GM21786 (cell line): ENCODE measurements at regions not wholly inside any gene's neighbourhood (a gene's known extent, or its start where the extent isn't known, plus 50 kb on each side); places are given as distances from the start of the nearest gene placed in this dataset.
"Not testable (repeated sequence)": the region's sequence is repeated elsewhere in the genome, so short reads cannot be mapped to it uniquely, and the experiment has no call there.

Experiments used
- ATAC-seq: cut with Tn5 transposase; IDR thresholded peaks from one replicate; pipeline ENCODE4 v1.9.1; 2021; ENCODE audit not compliant: unreplicated experiment

DNA sequence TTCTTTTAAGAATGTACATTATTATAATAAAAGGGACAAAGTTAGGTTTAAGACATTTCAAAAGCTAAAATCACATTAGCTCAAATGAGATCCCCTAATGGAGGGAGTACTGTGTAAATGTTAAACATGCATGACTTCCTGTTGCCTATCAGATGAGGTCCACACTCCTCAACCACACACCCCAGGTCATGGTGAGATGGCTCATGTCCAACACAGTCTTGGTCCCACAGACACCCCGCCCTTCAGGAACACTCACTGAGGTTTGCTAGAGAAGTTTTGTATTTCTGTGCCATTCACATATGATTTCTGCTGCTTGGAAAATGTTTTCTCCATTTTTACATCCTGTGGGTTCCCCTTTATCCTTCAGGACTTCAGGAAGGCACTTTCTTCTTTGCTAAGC, 491.0 kb downstream of the SOX11 start:
- ATAC-seq, result no peak

DNA sequence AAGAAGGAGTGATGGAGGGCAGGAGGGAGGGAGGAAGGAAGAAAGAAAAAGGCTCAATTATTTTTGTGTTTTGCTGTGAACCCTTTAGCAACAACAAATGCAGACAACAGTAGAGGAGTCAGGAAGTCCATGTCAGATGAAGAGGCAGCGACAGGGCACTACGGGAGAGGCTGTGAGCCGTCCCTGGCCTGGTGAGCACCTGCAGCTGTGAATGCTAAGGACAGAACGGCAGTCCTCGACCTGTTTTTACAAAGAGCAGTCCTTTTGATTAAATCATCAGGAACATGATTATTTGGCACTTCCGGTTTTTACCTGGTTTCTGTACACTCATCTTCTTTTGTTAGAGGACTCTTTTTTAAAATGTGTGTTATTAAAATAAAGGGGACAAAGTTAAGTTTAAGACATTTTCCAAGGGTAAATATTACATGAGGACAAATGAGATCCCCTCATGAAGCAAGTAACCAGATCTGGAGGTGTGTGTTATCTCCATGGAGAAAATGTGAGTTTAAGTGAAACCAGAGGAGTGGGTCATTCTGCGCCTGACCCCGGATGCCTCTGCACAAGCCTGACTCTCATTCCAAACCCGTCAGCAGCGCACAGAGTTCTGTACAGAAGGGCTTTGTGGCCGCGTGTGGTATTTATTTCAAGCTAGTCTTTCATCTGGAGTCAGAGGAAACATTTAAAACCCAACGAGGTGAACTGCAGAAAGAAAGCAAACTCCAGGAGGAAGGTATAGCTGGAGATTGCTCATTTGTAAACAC, 492.5 kb downstream of the SOX11 start:
- no peak for ATAC-seq

DNA sequence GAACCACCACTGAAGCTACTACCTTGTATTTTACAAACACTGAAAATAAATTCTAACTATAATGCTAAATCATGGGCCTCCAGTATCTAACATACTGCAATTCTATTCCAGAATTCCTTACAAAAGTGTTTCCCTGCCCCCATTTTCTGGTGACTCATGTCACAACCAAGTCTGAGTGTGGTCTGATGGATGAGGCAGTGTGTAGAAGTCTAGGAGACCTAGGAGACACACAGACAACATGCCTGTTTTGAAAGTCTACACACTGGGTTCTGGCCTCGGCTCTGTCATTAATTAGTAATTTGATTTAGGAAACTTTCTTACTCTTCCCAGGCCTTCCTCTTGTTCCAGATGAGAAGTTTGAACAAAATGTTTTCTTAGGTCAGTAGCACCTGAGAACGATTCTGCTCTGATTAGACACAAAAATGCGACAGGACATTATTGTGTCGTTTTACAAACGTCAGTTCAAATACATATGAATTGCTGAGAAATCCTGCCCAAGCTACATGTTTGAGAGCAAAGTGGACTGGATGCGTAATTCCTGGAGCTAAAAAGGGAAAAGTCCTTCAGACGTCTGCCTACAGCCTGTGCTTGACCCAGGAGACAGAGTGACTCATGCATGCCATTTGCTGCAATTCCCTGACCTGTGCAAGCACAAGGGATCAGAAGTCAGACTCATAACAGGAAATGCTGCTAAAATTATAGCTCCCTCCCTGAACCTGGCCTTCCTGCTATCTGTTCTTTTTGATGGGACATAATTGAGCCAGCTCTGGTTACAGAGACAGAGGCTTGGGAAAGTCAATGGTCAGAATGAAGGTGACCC, 494.4 kb downstream of the SOX11 start:
- no peak for ATAC-seq

DNA sequence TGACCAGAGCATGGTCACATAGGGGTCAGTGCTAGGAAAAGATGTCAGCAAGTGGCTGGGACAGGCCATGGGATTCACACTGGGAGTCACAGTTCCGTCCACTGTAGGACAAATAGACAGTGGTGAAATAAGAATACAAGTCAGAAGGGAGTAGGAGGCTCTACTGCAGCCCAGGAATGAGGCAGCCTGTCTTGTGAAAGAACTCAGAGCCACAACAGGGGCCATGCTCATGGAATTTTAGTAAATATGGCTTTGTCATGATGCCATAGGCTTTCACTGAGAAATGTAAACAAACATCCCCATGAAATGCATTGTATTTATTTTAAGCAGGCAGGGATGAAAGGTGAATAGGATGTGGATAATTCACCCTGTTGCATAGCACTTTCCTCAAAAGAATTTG, 504.3 kb downstream of the SOX11 start:
- no peak for ATAC-seq

DNA sequence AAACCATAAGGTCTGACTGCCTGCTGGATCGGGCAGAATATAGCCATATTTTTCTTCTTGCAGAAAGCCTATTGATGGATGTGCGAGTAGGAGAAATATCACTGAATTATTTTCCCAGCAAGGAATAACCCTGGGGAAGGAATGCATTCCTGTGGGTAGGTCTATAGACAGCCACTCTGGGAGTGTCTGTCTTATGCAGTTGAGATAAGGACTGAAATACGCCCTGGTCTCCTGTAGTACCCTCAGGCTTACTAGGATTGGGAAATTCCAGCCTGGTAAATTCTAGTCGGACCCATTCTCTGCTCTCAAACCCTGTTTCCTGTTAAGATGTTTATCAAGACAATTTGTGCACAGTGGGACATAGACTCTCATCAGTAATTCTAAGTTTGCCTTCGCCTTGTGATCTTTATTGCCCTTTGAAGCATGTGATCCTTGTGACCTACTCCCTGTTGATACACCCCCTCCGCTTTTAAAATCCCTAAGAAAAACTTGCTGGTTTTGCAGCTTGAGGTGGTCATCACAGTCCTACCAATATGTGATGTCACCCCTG, 506.3 kb downstream of the SOX11 start:
- not testable (repeated sequence) for ATAC-seq

DNA sequence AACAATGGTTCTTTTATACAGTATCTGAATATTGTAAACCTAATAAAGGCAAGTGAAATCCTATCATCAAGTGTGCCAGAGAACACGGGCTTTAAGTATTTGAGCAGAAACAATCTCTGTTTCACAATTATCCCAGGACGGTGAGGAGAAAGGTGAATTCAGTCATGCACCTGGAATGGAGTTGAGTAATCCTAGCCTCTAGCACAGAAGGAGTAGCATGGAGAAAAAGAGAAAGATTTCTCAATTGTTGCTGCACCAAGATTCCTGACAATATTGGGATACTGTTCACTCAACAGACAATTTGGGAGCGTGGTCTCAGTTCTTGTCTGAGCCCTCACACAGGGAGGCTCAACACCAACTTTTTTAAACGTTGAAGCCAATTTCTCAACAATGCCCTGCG, 510.6 kb downstream of the SOX11 start:
- no peak for ATAC-seq

DNA sequence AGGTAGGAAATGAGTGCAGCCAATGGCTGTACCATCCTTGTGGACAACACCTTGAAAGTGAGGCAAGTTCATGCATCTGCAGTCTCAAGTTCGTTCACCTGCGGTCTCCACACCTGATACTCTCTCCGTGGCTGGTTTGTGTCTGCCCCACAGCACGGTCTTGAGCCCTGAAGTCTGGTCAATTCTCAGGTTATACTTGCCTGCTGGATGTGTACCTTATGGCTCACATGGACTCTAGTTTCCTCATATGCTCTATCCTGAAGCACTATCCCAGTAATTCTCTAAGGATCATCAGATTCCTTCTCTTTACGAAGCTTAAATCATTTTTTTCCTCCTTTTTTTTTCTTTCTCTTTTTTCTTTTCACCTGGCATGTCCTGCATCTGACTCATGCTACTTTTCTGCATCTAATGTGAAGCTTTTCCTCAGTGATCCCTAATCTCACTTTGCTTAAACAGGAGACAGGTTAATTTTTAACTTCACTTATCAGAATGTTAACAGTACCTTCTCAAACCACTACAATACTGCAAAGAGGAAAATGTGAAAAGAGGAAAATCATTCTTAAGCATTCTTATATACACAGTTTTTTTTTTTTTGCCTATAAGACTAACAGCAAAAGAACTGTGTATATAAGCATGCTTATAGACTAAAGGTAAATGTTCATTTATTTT, 511.2 kb downstream of the SOX11 start:
- no peak for ATAC-seq

DNA sequence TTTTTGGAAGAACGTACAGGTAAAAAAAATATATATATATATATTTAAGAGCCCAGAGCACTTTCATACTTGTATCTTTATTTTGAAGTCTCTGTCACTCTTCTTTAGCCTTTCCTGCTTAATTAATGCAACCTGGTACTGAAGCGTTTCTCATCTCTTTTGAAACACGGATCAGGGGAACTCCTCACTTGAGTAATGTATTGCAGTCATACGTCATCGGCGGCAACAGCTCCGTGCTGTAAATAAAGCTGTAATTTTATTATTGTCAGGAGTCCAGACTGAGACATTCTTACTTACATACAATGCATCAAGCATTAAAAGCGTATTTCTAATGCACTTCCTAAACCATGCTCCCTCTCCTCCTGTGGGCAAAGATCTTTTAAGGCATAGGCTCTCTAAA, 514.7 kb downstream of the SOX11 start:
- no peak for ATAC-seq

DNA sequence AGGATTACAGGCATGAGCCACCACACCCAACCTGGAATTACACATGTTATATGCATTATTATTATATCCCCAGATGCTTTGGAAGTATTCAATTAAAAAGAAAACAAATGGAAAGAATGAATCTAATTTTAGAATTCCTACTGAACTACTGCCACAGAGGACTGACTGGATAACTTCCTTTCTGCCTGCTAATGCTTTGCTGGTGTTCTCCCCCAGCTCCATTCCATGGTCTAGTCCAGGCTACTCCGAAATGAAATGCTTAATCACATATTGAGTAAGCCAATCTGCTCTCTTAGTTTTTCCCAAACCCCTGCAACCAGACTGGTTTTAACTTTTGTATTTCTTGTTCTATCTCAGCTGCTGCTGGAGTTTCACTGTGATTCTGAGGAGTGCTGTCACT, 519.1 kb downstream of the SOX11 start:
- ATAC-seq, result no peak

DNA sequence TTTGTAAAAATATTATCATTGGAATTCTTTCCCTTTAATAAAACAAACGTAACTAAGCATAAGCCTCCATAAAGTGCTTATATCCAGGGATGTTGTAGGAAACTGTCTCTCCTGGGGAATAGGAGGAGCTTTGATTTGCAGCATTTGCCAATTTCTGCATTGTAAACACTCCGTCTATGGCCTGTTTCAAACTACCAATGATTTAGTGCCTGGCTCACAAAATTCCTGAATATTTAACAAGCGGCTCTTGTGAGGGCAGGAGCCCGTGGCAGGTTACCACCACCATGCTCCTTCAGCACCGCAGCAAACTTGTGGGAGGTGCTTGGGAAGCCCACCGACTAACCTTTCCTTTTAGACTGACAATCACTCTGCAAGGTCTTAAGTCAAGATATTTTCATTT, 520.3 kb downstream of the SOX11 start:
- no peak for ATAC-seq

DNA sequence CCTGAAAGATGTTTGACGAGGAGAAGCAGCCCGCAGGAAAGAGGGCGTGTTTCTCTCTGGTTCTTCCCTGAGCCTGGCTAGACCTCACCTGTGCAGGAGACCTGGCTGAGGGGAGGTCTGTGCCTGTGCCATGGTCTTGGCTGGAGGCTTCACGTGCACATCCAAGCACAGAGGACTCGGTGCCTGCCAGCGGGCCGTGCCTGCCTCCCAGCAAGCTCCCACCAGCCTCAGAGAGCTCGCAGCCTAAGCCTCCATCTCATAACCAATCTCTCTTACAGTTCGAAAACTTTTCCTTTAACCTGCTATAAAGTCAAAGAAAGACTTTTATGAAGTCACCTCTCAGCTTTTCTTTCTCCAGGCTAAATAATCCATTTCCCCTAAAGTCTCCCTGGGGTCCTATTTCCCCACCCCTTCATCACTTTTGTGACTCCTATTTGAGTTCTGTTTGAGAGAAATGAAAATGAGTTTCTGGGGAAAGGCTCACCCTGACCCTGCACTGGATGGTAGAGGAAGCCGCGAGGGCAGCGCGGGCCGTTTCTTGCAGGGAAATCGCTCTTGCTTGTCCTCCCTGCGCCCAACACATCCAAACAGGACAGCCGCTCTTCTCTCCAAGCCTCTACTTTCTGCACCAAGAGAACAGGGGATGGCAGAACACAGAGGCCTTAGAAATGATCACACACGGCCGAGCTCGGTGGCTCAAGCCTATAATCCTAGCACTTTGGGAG, 521.0 kb downstream of the SOX11 start:
- no peak for ATAC-seq

DNA sequence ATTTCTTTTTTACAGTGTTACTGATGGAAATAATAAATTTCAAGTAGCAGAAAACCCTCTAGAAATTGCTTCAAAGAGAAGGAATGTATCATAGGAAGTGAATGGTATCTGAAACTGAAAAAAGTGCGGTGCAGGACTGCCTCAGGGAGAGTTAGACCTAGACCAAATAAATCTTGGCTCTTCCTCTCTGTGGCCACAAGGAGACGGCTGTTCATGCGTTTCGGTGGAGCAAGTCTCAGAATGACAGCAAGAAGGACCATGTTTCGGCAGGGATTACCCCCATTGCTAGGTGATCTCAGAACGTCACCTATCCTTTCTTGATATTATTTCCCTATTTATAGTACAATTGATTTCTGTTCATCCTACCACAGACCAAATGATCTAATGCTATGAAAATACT, 522.3 kb downstream of the SOX11 start:
- ATAC-seq, result no peak

DNA sequence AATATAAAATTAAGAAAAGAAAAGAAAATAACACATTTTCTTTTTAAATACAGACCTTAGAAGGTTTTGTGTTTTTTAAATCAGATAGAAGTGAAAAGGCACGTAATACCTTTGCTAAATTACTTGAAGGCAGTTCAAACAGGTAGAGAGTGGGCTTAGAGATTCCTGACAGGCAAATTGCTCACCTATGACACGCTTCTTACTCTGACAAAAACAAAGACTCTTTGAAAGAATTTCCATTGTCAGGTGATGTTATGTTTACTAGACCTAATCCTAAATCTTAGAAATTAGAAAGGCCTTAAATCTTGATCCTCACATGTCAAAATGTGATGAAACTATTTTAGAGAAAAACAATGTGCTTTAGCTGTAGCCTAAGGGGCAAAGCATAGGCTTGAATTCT, 522.9 kb downstream of the SOX11 start:
- no peak for ATAC-seq

DNA sequence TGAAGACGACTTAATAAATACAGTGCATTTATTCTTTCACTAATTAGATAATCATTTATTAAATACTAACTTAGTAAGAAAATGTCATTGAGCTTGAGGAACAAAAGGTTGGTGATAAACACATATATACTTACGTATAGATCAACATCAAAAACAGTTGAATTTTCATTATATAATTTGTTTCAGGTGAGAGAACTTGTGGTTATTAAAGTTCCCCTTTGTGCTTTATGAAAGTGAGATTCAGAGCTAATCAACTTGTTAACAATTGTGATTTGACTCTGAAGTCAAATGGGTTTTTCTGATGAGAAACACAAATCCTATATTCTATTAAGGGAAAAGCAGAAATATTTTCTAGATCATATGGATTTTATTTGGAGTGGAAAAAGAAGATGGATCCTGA, 524.0 kb downstream of the SOX11 start:
- no peak for ATAC-seq

DNA sequence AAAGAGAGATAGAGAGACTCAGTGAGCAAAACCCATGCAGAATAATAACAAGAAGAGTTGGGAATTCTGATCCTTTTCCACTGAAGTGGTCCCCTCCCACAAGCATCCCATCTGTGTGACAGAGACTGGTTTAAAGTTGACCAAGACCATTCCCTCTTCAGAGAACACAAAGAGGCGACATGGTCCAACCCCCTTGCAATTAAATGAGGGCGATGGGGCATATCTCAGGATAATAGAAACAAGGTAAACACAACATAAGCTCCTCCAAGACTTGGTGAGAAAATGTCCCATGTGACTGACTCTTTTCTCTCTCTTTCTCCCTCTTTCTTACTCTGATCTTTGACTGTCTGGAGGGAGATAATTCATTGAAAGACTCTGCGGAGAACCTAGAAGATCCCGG, 526.7 kb downstream of the SOX11 start:
- no peak for ATAC-seq

DNA sequence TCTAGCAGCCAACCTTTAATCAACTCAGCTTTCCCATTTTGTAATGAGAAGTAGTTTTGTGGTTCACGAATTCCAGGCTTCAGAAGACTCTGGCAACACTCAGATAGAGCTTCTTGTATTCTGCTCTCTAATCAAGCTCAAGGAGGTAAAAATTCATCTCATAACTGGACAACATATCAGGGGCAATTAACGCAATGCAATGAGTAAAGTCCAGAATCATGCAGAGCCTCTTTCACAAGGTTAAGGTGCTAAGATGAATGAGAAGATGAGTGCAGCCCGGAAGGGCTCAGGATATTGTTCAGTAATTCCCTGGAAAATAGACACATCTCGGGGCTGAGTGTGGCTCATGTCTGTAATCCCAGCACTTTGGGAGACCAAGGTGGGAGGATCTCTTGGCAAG, 527.7 kb downstream of the SOX11 start:
- no peak for ATAC-seq

DNA sequence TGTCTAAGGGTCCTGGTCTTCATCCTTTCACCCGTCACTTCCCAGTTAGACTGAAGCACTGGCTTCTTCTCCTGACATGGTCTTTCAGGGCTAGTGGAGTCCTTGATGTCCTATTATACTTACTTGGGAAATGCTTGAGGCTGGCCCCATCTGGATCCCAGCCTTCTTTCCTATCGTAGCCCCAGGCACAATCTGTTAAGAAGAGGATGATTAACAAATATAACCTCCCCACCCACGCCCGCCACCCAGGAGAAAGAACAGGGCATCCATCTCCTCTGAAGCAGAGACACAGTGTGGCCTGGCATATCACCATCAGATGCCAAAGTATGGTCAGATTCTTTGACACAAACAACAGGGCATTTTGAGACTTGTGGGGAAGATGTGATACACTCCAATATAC, 530.1 kb downstream of the SOX11 start:
- no peak for ATAC-seq

DNA sequence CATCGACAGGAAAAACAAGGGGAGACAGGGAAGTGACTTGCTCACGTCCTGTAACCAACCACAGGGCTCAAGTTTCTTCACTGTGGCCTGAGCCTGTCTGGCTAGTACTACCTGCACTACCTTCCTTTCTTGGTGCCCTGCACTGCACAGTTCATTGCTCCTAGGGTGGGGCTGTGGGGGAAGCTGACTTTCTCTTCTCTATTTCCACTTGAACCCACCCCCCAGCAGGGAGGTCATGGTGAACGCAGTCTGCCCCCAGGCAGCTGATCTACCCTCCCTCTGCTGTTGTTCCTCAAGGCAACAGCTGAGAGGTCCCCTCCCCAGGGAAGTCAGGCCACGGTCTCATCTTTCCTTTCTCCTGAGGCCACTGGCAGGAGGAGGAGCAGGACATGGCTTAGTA, 532.1 kb downstream of the SOX11 start:
- peak; percentile 90 for ATAC-seq

DNA sequence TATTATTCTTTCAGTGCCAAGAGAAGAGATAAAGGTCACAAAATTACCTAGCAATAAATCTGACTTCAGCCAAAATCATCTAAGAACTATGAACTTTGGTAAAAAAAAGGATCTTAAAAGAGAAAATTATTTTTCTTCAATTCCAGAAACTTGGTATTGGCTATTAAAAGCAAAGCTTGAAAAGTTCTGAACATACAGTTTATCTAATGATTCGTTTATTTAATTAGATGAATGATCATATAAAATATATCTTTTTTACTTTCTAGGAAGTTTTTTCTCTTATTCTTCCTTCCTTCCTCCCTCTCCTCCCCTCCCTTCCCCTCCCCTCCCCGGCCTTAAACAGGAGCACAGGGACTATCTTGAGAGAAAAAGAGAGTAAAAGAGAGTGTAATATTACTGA, 536.1 kb downstream of the SOX11 start:
- no peak for ATAC-seq

DNA sequence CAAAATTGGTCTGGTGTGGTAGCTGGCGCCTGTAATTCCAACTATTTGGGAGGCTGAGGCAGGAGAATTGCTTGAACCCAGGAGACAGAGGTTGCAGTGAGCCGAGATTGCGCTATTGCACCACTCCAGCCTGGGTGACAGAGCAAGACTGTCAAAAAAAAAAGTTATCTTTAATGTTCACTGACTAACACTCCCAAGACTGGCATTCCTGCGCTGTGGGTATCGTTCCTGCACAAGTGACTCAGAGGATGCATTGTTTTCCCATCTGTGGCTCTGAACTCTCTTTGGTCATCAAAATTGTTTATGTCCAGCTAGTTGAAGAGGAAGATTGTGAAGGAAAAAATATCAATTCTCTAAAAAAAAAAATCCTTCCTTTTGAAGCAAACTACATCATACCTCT, 539.0 kb downstream of the SOX11 start:
- ATAC-seq, result no peak

DNA sequence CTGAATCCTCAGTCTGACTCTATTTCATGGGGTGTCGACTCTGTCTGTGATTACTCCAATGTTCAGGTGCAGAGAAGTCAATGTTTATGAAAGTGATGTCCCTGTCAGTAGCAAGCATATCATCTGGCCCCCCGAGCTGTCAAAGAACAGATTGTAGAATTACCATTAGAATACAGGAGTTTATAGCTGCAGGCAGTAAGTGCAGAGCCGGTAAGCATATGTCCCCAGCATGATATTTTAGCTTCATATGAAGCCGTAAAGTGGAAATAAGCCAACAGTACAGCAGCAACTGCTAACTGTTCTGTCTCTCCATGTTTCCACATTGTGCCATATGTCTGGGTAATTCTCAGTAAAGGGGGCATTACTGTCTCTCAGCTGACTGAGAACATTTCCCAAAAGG, 541.8 kb downstream of the SOX11 start:
- no peak for ATAC-seq
